GM23338 (cell line): ENCODE measurements at regions not wholly inside any gene's neighbourhood (a gene's known extent, or its start where the extent isn't known, plus 50 kb on each side); places are given as distances from the start of the nearest gene placed in this dataset.

Source experiments
- ATAC-seq: fragments of 200-7000 bp; cut with Tn5 transposase; 3 replicates; pipeline ENCODE4 v1.9.1; 2020
- DNase-seq: peaks from one replicate; pipeline ENCODE4 v3.0.0-alpha.2; 2015; ENCODE audit warnings: low spot score
- H2AFZ ChIP-seq: fragments of 200-600 bp; sonication (generic); 2 replicates; pipeline ENCODE4 v1.8.0; 2016; ENCODE audit warnings: antibody characterized with exemption, mild to moderate bottlenecking, moderate library complexity
- H3F3A ChIP-seq: fragments of 200-600 bp; sonication (generic); replicated peaks from 2 replicates; pipeline ENCODE4 v1.8.0; 2017; ENCODE audit warnings: antibody characterized with exemption, mixed run types, low read depth
- H3K27ac ChIP-seq: fragments of 200-600 bp; sonication (generic); 2 replicates; pipeline ENCODE4 v1.6.1; 2016; ENCODE audit warnings: low read depth
- H3K27me3 ChIP-seq: fragments of 200-600 bp; sonication (generic); 2 replicates; pipeline ENCODE4 v1.8.0; 2016; ENCODE audit warnings: mild to moderate bottlenecking, mixed run types, moderate library complexity; ENCODE audit not compliant: insufficient read depth
- H3K36me3 ChIP-seq: fragments of 200-600 bp; sonication (generic); 2 replicates; pipeline ENCODE4 v1.8.0; 2016; ENCODE audit warnings: mild to moderate bottlenecking; ENCODE audit not compliant: insufficient read depth
- H3K4me1 ChIP-seq: fragments of 200-600 bp; sonication (generic); 2 replicates; pipeline ENCODE4 v1.8.0; 2016; ENCODE audit warnings: mild to moderate bottlenecking, moderate library complexity; ENCODE audit not compliant: insufficient read depth
- H3K4me2 ChIP-seq: fragments of 200-600 bp; sonication (generic); 2 replicates; pipeline ENCODE4 v1.7.1; 2017; ENCODE audit warnings: mixed run types
- H3K4me3 ChIP-seq: fragments of 200-600 bp; sonication (generic); 2 replicates; pipeline ENCODE4 v1.6.1; 2016; ENCODE audit warnings: mixed run types
- H3K79me2 ChIP-seq: fragments of 200-600 bp; sonication (generic); replicated peaks from 2 replicates; pipeline ENCODE4 v1.8.0; 2017; ENCODE audit warnings: mild to moderate bottlenecking; ENCODE audit not compliant: insufficient read depth
- H3K9me2 ChIP-seq: fragments of 200-600 bp; sonication (generic); 2 replicates; pipeline ENCODE4 v1.8.0; 2017; ENCODE audit not compliant: insufficient read depth
- H4K20me1 ChIP-seq: fragments of 200-600 bp; sonication (generic); replicated peaks from 2 replicates; pipeline ENCODE4 v1.8.0; 2017; ENCODE audit warnings: mild to moderate bottlenecking; ENCODE audit not compliant: insufficient read depth
- H3K27ac Mint-ChIP-seq: 2 replicates; pipeline ENCODE4 v1.8.0; 2020; ENCODE audit warnings: inconsistent platforms, mild to moderate bottlenecking, moderate library complexity, mixed read lengths
- H3K27me3 Mint-ChIP-seq: 3 replicates; pipeline ENCODE4 v1.8.0; 2022; ENCODE audit warnings: low read depth, mild to moderate bottlenecking, moderate library complexity, mixed read lengths, inconsistent platforms; ENCODE audit not compliant: insufficient read depth, poor library complexity
- H3K36me3 Mint-ChIP-seq: 3 replicates; pipeline ENCODE4 v1.8.0; 2021; ENCODE audit warnings: low read depth, mild to moderate bottlenecking, inconsistent platforms, moderate library complexity, mixed read lengths
- H3K4me1 Mint-ChIP-seq: 3 replicates; pipeline ENCODE4 v1.8.0; 2020; ENCODE audit warnings: mild to moderate bottlenecking, inconsistent platforms, mixed read lengths
- H3K4me3 Mint-ChIP-seq: 3 replicates; pipeline ENCODE4 v1.8.0; 2021; ENCODE audit warnings: moderate library complexity, mild to moderate bottlenecking, inconsistent platforms, mixed read lengths
- H3K9me3 Mint-ChIP-seq: 3 replicates; pipeline ENCODE4 v1.8.0; 2020; ENCODE audit warnings: moderate library complexity, mild to moderate bottlenecking, inconsistent platforms, mixed read lengths
- CREB1 ChIP-seq: fragments of 250-450 bp; sonication (Bioruptor Pico); IDR thresholded peaks from 2 replicates; pipeline ENCODE4 v1.5.0; 2020; ENCODE audit warnings: low read depth, mild to moderate bottlenecking, moderate library complexity
- ETS1 ChIP-seq: IDR thresholded peaks from 2 replicates; pipeline ENCODE4 v1.6.1; 2016; ENCODE audit warnings: antibody characterized with exemption
- EZH2 ChIP-seq: fragments of 200-600 bp; sonication (generic); IDR thresholded peaks from one replicate; pipeline ENCODE4 v1.8.0; 2017; ENCODE audit warnings: antibody characterized with exemption, mild to moderate bottlenecking, low read depth; ENCODE audit not compliant: unreplicated experiment
- EZH2phosphoT487 ChIP-seq: fragments of 200-600 bp; sonication (generic); IDR thresholded peaks from one replicate; pipeline ENCODE4 v1.8.1; 2018; ENCODE audit warnings: antibody characterized with exemption; ENCODE audit not compliant: unreplicated experiment
- JUNB ChIP-seq: IDR thresholded peaks from one replicate; pipeline ENCODE4 v1.6.1; 2016; ENCODE audit warnings: antibody characterized with exemption; ENCODE audit not compliant: unreplicated experiment
- NANOG ChIP-seq: IDR thresholded peaks from 2 replicates; pipeline ENCODE4 v1.6.1; 2016; ENCODE audit warnings: antibody characterized with exemption, borderline replicate concordance
- POLR2AphosphoS5 ChIP-seq: IDR thresholded peaks from 2 replicates; pipeline ENCODE4 v1.6.1; 2016; ENCODE audit warnings: antibody characterized with exemption, low read depth
- STAT1 ChIP-seq: IDR thresholded peaks from one replicate; pipeline ENCODE4 v1.6.1; 2016; ENCODE audit warnings: antibody characterized with exemption; ENCODE audit not compliant: unreplicated experiment
- ZNF114 ChIP-seq: fragments of 250-450 bp; sonication (Bioruptor Pico); IDR thresholded peaks from 2 replicates; pipeline ENCODE4 v1.5.0; 2020; ENCODE audit warnings: mild to moderate bottlenecking, moderate library complexity
- ZNF331 ChIP-seq: fragments of 250-450 bp; sonication (Bioruptor Pico); IDR thresholded peaks from 2 replicates; pipeline ENCODE4 v1.5.0; 2020; ENCODE audit warnings: low read depth, mild to moderate bottlenecking, moderate library complexity
- TF ChIP-seq, protein P1 (sequence below): IDR thresholded peaks from one replicate; pipeline ENCODE4 v1.6.1; 2018; ENCODE audit warnings: antibody characterized with exemption; ENCODE audit not compliant: unreplicated experiment
- TF ChIP-seq, protein P2 (sequence below), 2 experiments: fragments of 200-600 bp in 1 of 2; sonication (generic) in 1 of 2; conservative IDR thresholded peaks; 2 replicates each; pipeline versions ENCODE4 v1.5.1 to v1.6.1; 2016 to 2017; ENCODE audit warnings: antibody characterized with exemption in 2 of 2, low read depth in 2 of 2, mild to moderate bottlenecking in 2 of 2, moderate library complexity in 1 of 2
- TF ChIP-seq, protein P3 (sequence below): fragments of 250-450 bp; sonication (Bioruptor Pico); IDR thresholded peaks from 2 replicates; pipeline ENCODE4 v1.5.0; 2020; ENCODE audit warnings: mild to moderate bottlenecking, moderate library complexity

GRCh38 chr20:24742436-24742835 is 206.6 kb upstream of the CST7 start:
- Histone ChIP-seq H3K9me2 (peaks cover 6% of the 10 kb centered on the region), H3K27me3 (no peaks in the 10 kb centered on the region), H3K4me2 (no peak overlapping the region), H3K27ac (no peak overlapping the region), H3K79me2 (no peaks in the 10 kb centered on the region), H3F3A (no peaks in the 10 kb centered on the region), H3K36me3 (no peaks in the 10 kb centered on the region; the same call in 1 of the 2 replicates), H3K4me3 (no peak overlapping the region), H4K20me1 (no peaks in the 10 kb centered on the region), H3K4me1 (peaks cover 15% of the 10 kb centered on the region; the same call in 1 of the 2 replicates), H2AFZ (no peak overlapping the region)
- peaks cover 4% of the 10 kb centered on the region for H3K27me3 Mint-ChIP-seq
- no peak overlapping the region for H3K27ac Mint-ChIP-seq
- ATAC-seq, result no peak
- no peak overlapping the region for H3K4me3 Mint-ChIP-seq
- peaks cover 24% of the 10 kb centered on the region for H3K4me1 Mint-ChIP-seq
- DNase-seq, result no peak
- no peaks in the 10 kb centered on the region for H3K36me3 Mint-ChIP-seq
- H3K9me3 Mint-ChIP-seq, result no peaks in the 10 kb centered on the region
- no peak for TF ChIP-seq ZNF331 (CRISPR knock-in tag)
- TF ChIP-seq, protein P1, sequence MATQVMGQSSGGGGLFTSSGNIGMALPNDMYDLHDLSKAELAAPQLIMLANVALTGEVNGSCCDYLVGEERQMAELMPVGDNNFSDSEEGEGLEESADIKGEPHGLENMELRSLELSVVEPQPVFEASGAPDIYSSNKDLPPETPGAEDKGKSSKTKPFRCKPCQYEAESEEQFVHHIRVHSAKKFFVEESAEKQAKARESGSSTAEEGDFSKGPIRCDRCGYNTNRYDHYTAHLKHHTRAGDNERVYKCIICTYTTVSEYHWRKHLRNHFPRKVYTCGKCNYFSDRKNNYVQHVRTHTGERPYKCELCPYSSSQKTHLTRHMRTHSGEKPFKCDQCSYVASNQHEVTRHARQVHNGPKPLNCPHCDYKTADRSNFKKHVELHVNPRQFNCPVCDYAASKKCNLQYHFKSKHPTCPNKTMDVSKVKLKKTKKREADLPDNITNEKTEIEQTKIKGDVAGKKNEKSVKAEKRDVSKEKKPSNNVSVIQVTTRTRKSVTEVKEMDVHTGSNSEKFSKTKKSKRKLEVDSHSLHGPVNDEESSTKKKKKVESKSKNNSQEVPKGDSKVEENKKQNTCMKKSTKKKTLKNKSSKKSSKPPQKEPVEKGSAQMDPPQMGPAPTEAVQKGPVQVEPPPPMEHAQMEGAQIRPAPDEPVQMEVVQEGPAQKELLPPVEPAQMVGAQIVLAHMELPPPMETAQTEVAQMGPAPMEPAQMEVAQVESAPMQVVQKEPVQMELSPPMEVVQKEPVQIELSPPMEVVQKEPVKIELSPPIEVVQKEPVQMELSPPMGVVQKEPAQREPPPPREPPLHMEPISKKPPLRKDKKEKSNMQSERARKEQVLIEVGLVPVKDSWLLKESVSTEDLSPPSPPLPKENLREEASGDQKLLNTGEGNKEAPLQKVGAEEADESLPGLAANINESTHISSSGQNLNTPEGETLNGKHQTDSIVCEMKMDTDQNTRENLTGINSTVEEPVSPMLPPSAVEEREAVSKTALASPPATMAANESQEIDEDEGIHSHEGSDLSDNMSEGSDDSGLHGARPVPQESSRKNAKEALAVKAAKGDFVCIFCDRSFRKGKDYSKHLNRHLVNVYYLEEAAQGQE, result no peak
- TF ChIP-seq ZNF114 (CRISPR knock-in tag), result no peak
- no peak for TF ChIP-seq JUNB
- no peak for TF ChIP-seq CREB1 (CRISPR knock-in tag)
- no peak for TF ChIP-seq EZH2phosphoT487
- TF ChIP-seq STAT1, result no peak
- TF ChIP-seq, protein P2, sequence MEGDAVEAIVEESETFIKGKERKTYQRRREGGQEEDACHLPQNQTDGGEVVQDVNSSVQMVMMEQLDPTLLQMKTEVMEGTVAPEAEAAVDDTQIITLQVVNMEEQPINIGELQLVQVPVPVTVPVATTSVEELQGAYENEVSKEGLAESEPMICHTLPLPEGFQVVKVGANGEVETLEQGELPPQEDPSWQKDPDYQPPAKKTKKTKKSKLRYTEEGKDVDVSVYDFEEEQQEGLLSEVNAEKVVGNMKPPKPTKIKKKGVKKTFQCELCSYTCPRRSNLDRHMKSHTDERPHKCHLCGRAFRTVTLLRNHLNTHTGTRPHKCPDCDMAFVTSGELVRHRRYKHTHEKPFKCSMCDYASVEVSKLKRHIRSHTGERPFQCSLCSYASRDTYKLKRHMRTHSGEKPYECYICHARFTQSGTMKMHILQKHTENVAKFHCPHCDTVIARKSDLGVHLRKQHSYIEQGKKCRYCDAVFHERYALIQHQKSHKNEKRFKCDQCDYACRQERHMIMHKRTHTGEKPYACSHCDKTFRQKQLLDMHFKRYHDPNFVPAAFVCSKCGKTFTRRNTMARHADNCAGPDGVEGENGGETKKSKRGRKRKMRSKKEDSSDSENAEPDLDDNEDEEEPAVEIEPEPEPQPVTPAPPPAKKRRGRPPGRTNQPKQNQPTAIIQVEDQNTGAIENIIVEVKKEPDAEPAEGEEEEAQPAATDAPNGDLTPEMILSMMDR (conservative IDR thresholded peaks at IDR 0.05; ENCODE audit: low read depth in 2 of 2), result no peak
- no peak for TF ChIP-seq POLR2AphosphoS5
- TF ChIP-seq NANOG, result no peak
- no peak for TF ChIP-seq EZH2
- TF ChIP-seq, protein P3, sequence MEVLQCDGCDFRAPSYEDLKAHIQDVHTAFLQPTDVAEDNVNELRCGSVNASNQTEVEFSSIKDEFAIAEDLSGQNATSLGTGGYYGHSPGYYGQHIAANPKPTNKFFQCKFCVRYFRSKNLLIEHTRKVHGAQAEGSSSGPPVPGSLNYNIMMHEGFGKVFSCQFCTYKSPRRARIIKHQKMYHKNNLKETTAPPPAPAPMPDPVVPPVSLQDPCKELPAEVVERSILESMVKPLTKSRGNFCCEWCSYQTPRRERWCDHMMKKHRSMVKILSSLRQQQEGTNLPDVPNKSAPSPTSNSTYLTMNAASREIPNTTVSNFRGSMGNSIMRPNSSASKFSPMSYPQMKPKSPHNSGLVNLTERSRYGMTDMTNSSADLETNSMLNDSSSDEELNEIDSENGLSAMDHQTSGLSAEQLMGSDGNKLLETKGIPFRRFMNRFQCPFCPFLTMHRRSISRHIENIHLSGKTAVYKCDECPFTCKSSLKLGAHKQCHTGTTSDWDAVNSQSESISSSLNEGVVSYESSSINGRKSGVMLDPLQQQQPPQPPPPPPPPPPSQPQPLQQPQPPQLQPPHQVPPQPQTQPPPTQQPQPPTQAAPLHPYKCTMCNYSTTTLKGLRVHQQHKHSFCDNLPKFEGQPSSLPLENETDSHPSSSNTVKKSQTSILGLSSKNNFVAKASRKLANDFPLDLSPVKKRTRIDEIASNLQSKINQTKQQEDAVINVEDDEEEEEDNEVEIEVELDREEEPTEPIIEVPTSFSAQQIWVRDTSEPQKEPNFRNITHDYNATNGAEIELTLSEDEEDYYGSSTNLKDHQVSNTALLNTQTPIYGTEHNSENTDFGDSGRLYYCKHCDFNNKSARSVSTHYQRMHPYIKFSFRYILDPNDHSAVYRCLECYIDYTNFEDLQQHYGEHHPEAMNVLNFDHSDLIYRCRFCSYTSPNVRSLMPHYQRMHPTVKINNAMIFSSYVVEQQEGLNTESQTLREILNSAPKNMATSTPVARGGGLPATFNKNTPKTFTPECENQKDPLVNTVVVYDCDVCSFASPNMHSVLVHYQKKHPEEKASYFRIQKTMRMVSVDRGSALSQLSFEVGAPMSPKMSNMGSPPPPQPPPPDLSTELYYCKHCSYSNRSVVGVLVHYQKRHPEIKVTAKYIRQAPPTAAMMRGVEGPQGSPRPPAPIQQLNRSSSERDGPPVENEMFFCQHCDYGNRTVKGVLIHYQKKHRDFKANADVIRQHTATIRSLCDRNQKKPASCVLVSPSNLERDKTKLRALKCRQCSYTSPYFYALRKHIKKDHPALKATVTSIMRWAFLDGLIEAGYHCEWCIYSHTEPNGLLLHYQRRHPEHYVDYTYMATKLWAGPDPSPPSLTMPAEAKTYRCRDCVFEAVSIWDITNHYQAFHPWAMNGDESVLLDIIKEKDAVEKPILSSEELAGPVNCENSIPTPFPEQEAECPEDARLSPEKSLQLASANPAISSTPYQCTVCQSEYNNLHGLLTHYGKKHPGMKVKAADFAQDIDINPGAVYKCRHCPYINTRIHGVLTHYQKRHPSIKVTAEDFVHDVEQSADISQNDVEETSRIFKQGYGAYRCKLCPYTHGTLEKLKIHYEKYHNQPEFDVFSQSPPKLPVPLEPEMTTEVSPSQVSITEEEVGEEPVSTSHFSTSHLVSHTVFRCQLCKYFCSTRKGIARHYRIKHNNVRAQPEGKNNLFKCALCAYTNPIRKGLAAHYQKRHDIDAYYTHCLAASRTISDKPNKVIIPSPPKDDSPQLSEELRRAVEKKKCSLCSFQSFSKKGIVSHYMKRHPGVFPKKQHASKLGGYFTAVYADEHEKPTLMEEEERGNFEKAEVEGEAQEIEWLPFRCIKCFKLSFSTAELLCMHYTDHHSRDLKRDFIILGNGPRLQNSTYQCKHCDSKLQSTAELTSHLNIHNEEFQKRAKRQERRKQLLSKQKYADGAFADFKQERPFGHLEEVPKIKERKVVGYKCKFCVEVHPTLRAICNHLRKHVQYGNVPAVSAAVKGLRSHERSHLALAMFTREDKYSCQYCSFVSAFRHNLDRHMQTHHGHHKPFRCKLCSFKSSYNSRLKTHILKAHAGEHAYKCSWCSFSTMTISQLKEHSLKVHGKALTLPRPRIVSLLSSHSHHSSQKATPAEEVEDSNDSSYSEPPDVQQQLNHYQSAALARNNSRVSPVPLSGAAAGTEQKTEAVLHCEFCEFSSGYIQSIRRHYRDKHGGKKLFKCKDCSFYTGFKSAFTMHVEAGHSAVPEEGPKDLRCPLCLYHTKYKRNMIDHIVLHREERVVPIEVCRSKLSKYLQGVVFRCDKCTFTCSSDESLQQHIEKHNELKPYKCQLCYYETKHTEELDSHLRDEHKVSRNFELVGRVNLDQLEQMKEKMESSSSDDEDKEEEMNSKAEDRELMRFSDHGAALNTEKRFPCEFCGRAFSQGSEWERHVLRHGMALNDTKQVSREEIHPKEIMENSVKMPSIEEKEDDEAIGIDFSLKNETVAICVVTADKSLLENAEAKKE (CRISPR knock-in tag), result no peak
- no peak for TF ChIP-seq ETS1
